ENCODE measurements at regions not wholly inside any gene's neighbourhood (a gene's known extent, or its start where the extent isn't known, plus 50 kb on each side); places are given as distances from the start of the nearest gene placed in this dataset.

DNA sequence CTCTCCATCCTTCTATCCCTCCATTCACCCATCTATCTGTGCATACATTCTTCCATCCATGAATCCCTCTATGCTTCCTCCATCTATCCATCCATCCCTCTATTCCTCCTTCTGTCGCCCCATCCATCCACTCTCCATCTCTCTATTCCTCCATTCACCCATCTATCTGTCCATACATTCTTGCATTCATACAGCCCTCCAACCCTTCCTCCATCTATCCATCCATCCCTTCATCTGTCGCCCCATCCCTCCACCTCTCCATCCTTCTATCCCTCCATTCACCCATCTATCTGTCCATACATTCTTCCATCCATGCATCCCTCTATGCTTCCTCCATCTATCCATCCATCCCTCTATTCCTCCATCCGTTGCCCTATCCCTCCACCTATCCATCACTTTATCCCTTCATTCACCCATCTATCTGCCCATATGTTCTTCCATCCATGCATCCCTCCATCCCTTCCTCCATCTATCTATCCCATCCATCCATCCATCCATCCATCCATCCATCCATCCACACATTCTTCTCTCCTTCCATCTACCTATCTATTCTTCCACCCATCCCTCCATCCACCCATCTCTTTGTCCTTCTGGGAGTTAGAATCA lies 272.5 kb upstream of the TNRC6C start (continued):
- TF ChIP-seq FOSL1 (IDR thresholded peaks at IDR 0.05; ENCODE audit: insufficient read depth, low read depth, low read length) (no peak), CREB1 (IDR thresholded peaks at IDR 0.05) (no peak), SIRT6 (IDR thresholded peaks at IDR 0.05; ENCODE audit: low read length) (no peak), EZH2 (IDR thresholded peaks at IDR 0.05; ENCODE audit: low read depth, low read length, severe bottlenecking) (no peak), CBX8 (IDR thresholded peaks at IDR 0.05; ENCODE audit: borderline replicate concordance, low read depth, low read length) (no peak)
- TF ChIP-seq, protein P1, sequence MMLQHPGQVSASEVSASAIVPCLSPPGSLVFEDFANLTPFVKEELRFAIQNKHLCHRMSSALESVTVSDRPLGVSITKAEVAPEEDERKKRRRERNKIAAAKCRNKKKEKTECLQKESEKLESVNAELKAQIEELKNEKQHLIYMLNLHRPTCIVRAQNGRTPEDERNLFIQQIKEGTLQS (IDR thresholded peaks at IDR 0.05; ENCODE audit: insufficient read depth, low read depth, low read length): no peak
- TF ChIP-seq, protein P2, sequence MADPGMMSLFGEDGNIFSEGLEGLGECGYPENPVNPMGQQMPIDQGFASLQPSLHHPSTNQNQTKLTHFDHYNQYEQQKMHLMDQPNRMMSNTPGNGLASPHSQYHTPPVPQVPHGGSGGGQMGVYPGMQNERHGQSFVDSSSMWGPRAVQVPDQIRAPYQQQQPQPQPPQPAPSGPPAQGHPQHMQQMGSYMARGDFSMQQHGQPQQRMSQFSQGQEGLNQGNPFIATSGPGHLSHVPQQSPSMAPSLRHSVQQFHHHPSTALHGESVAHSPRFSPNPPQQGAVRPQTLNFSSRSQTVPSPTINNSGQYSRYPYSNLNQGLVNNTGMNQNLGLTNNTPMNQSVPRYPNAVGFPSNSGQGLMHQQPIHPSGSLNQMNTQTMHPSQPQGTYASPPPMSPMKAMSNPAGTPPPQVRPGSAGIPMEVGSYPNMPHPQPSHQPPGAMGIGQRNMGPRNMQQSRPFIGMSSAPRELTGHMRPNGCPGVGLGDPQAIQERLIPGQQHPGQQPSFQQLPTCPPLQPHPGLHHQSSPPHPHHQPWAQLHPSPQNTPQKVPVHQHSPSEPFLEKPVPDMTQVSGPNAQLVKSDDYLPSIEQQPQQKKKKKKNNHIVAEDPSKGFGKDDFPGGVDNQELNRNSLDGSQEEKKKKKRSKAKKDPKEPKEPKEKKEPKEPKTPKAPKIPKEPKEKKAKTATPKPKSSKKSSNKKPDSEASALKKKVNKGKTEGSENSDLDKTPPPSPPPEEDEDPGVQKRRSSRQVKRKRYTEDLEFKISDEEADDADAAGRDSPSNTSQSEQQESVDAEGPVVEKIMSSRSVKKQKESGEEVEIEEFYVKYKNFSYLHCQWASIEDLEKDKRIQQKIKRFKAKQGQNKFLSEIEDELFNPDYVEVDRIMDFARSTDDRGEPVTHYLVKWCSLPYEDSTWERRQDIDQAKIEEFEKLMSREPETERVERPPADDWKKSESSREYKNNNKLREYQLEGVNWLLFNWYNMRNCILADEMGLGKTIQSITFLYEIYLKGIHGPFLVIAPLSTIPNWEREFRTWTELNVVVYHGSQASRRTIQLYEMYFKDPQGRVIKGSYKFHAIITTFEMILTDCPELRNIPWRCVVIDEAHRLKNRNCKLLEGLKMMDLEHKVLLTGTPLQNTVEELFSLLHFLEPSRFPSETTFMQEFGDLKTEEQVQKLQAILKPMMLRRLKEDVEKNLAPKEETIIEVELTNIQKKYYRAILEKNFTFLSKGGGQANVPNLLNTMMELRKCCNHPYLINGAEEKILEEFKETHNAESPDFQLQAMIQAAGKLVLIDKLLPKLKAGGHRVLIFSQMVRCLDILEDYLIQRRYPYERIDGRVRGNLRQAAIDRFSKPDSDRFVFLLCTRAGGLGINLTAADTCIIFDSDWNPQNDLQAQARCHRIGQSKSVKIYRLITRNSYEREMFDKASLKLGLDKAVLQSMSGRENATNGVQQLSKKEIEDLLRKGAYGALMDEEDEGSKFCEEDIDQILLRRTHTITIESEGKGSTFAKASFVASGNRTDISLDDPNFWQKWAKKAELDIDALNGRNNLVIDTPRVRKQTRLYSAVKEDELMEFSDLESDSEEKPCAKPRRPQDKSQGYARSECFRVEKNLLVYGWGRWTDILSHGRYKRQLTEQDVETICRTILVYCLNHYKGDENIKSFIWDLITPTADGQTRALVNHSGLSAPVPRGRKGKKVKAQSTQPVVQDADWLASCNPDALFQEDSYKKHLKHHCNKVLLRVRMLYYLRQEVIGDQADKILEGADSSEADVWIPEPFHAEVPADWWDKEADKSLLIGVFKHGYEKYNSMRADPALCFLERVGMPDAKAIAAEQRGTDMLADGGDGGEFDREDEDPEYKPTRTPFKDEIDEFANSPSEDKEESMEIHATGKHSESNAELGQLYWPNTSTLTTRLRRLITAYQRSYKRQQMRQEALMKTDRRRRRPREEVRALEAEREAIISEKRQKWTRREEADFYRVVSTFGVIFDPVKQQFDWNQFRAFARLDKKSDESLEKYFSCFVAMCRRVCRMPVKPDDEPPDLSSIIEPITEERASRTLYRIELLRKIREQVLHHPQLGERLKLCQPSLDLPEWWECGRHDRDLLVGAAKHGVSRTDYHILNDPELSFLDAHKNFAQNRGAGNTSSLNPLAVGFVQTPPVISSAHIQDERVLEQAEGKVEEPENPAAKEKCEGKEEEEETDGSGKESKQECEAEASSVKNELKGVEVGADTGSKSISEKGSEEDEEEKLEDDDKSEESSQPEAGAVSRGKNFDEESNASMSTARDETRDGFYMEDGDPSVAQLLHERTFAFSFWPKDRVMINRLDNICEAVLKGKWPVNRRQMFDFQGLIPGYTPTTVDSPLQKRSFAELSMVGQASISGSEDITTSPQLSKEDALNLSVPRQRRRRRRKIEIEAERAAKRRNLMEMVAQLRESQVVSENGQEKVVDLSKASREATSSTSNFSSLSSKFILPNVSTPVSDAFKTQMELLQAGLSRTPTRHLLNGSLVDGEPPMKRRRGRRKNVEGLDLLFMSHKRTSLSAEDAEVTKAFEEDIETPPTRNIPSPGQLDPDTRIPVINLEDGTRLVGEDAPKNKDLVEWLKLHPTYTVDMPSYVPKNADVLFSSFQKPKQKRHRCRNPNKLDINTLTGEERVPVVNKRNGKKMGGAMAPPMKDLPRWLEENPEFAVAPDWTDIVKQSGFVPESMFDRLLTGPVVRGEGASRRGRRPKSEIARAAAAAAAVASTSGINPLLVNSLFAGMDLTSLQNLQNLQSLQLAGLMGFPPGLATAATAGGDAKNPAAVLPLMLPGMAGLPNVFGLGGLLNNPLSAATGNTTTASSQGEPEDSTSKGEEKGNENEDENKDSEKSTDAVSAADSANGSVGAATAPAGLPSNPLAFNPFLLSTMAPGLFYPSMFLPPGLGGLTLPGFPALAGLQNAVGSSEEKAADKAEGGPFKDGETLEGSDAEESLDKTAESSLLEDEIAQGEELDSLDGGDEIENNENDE (IDR thresholded peaks at IDR 0.05; ENCODE audit: insufficient replicate concordance, low read length): no peak
- TF ChIP-seq, protein P3, sequence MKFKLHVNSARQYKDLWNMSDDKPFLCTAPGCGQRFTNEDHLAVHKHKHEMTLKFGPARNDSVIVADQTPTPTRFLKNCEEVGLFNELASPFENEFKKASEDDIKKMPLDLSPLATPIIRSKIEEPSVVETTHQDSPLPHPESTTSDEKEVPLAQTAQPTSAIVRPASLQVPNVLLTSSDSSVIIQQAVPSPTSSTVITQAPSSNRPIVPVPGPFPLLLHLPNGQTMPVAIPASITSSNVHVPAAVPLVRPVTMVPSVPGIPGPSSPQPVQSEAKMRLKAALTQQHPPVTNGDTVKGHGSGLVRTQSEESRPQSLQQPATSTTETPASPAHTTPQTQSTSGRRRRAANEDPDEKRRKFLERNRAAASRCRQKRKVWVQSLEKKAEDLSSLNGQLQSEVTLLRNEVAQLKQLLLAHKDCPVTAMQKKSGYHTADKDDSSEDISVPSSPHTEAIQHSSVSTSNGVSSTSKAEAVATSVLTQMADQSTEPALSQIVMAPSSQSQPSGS (IDR thresholded peaks at IDR 0.05; ENCODE audit: low read length): no peak
